ENCODE measurements at regions not wholly inside any gene's neighbourhood (a gene's known extent, or its start where the extent isn't known, plus 50 kb on each side); places are given as distances from the start of the nearest gene placed in this dataset.

DNA sequence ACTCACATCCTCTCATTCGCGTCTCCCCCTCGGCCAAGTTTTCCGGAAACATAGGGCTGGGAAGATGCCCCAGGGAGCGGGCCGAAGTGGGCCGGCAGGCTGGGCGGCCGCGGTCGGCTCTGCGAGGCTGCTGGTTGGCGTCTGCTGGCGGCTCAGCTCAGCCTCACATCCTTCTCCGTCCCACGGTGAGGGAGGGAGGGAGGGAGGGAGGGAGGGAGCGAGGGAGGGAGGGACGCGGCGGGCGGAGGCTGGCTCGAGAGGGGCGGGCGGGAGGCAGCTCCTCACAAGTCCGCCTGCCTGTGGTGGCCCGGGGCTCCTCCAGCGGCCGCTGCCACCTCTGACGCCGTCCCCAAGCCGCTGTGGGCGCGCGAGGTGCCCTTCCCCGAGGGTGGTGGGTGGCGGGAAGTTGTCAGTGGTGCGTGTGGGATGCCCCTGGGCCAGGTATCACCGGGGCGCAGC lies 93.8 kb downstream of the RFLNA start:
- CTCF ChIA-PET: interaction anchor here (0.9 to 1.8 kb wide), 2 partner anchors 8 to 129 kb away, joined by 3 to 54 read pairs; no protein-coding TSS in a partner anchor
- intact Hi-C loops (cut with micrococcal nuclease): loop anchor here (5.0 to 10.0 kb wide), 4 partner anchors 179 to 529 kb away; partner anchors contain the start of gene NCOR2
- Histone ChIP-seq H3K9me2 (replicated peaks; ENCODE audit: low read length) (no peaks in the 10 kb centered on the region), H3K4me1 (ENCODE audit: insufficient read depth, low read length) (peaks cover 75% of the 10 kb centered on the region), H3K4me2 (ENCODE audit: low read length) (peak overlapping the region; percentile 96), H3K9me3 (ENCODE audit: low read length) (no peaks in the 10 kb centered on the region), H3K27ac (ENCODE audit: low read length) (peak overlapping the region; percentile 91), H3K36me3 (ENCODE audit: low read depth, low read length) (peaks cover 13% of the 10 kb centered on the region), H2AFZ (ENCODE audit: low read length) (peak overlapping the region; percentile 40; the same call in 1 of the 2 replicates), H3K79me2 (ENCODE audit: low read length) (peaks cover 68% of the 10 kb centered on the region), H4K20me1 (ENCODE audit: low read length) (no peaks in the 10 kb centered on the region), H3K9ac (ENCODE audit: low read length) (peak overlapping the region; percentile 89), H3K27me3 (ENCODE audit: low read length) (no peaks in the 10 kb centered on the region), H3K4me3 (ENCODE audit: low read length) (peak overlapping the region; percentile 90), H3F3A (ENCODE audit: low read length, unreplicated experiment) (no peaks in the 10 kb centered on the region)
- BruUV-seq (replicated peaks): no TSS peak
- no peak for TF ChIP-seq EZH2phosphoT487 (IDR thresholded peaks at IDR 0.05; ENCODE audit: borderline replicate concordance, low read length)
- TF ChIP-seq EZH2 (IDR thresholded peaks at IDR 0.05; ENCODE audit: low read length, unreplicated experiment): no peak
- TF ChIP-seq, protein P1, sequence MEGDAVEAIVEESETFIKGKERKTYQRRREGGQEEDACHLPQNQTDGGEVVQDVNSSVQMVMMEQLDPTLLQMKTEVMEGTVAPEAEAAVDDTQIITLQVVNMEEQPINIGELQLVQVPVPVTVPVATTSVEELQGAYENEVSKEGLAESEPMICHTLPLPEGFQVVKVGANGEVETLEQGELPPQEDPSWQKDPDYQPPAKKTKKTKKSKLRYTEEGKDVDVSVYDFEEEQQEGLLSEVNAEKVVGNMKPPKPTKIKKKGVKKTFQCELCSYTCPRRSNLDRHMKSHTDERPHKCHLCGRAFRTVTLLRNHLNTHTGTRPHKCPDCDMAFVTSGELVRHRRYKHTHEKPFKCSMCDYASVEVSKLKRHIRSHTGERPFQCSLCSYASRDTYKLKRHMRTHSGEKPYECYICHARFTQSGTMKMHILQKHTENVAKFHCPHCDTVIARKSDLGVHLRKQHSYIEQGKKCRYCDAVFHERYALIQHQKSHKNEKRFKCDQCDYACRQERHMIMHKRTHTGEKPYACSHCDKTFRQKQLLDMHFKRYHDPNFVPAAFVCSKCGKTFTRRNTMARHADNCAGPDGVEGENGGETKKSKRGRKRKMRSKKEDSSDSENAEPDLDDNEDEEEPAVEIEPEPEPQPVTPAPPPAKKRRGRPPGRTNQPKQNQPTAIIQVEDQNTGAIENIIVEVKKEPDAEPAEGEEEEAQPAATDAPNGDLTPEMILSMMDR (conservative IDR thresholded peaks at IDR 0.05; ENCODE audit: low read depth, low read length): no peak
- POLR2A ChIA-PET (ENCODE audit: unreplicated experiment): interaction anchor here (0.7 to 1.9 kb wide), 3 partner anchors 8 to 529 kb away, joined by 3 to 15 read pairs (median 4); no protein-coding TSS in a partner anchor
- peak; percentile 28 for ATAC-seq
- peak; percentile 79 for DNase-seq

DNA sequence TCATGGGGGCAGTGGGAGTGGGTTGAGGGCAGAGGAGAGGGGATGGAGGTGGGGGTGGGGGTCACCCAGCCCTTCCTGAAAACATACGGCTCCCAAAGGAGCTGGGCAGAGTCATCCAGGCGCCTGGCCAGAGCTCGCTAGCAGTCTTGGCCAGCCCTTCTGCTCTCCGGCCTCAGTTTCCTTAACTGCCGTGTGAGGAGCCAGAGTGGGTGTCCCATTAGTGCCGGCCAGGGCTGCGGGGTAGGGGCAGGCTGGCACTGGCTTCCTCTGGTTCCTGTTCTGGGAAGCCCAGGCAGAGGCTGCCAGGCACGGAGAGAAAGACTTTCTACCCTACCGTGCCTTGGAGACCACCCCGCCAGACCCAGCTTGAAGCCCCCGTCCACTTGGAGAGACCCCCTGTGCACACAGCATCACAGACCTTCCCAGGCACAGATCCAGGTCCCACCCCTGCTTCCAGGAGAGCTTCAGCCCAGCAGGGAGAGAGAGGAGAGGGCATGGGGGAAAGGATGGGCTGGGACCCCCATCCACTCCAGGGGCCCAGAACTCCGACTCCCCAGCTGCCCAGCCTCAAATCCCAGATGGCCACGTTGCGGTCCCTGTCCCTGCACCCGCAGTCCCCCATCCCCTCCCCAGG lies 93.3 kb downstream of the RFLNA start:
- Histone ChIP-seq H3K27me3 (ENCODE audit: low read length) (no peaks in the 10 kb centered on the region), H3K79me2 (ENCODE audit: low read length) (peaks cover 74% of the 10 kb centered on the region), H3K9me3 (ENCODE audit: low read length) (no peaks in the 10 kb centered on the region), H3K4me1 (ENCODE audit: insufficient read depth, low read length) (peaks cover 75% of the 10 kb centered on the region), H3K9me2 (replicated peaks; ENCODE audit: low read length) (no peaks in the 10 kb centered on the region), H3K4me2 (ENCODE audit: low read length) (peak overlapping the region; percentile 92), H2AFZ (ENCODE audit: low read length) (no peak overlapping the region), H3K4me3 (ENCODE audit: low read length) (peak overlapping the region; percentile 90), H4K20me1 (ENCODE audit: low read length) (no peaks in the 10 kb centered on the region), H3K9ac (ENCODE audit: low read length) (peak overlapping the region; percentile 89), H3K27ac (ENCODE audit: low read length) (peak overlapping the region; percentile 72), H3K36me3 (ENCODE audit: low read depth, low read length) (peaks cover 19% of the 10 kb centered on the region), H3F3A (ENCODE audit: low read length, unreplicated experiment) (no peaks in the 10 kb centered on the region)
- TSS peak; percentile 64 for BruUV-seq (replicated peaks)
- POLR2A ChIA-PET (ENCODE audit: unreplicated experiment): interaction anchor here (0.7 to 1.9 kb wide), 3 partner anchors 8 to 530 kb away, joined by 3 to 15 read pairs (median 4); no protein-coding TSS in a partner anchor
- intact Hi-C loops (cut with micrococcal nuclease): loop anchor here (5.0 to 10.0 kb wide), 4 partner anchors 179 to 529 kb away; partner anchors contain the start of gene NCOR2
- TF ChIP-seq, protein P1 (conservative IDR thresholded peaks at IDR 0.05; ENCODE audit: low read depth, low read length): no peak
- no peak for TF ChIP-seq EZH2phosphoT487 (IDR thresholded peaks at IDR 0.05; ENCODE audit: borderline replicate concordance, low read length)
- no peak for TF ChIP-seq EZH2 (IDR thresholded peaks at IDR 0.05; ENCODE audit: low read length, unreplicated experiment)
- no peak for DNase-seq
- CTCF ChIA-PET: interaction anchor here (0.9 to 1.8 kb wide), 2 partner anchors 8 to 130 kb away, joined by 3 to 54 read pairs; no protein-coding TSS in a partner anchor
- no peak for ATAC-seq

DNA sequence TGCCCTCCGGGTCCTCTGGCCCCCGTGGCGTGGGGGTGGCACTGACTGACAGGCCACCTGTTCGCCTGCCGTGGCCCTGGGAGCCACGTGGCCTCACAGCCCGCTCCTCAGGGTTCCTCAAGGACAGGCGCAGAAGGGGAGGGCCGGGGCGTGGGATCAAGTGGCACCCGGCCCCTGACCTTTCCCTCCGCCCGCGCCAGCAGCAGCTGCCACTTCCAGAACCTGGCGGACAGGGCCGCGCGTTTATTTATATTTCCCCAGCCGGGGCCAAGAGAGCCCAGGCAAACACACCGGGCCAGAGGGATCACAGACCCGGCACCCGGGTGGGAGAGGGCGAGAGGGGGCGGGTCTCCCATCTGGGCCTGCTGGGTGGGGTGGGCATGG lies 92.6 kb downstream of the RFLNA start:
- Histone ChIP-seq H2AFZ (ENCODE audit: low read length) (no peak overlapping the region), H3K36me3 (ENCODE audit: low read depth, low read length) (peaks cover 25% of the 10 kb centered on the region), H3K27me3 (ENCODE audit: low read length) (no peaks in the 10 kb centered on the region), H3K9me2 (replicated peaks; ENCODE audit: low read length) (no peaks in the 10 kb centered on the region), H3K4me1 (ENCODE audit: insufficient read depth, low read length) (peaks cover 75% of the 10 kb centered on the region), H3K9ac (ENCODE audit: low read length) (peak overlapping the region; percentile 89), H3K9me3 (ENCODE audit: low read length) (no peaks in the 10 kb centered on the region), H4K20me1 (ENCODE audit: low read length) (no peaks in the 10 kb centered on the region), H3F3A (ENCODE audit: low read length, unreplicated experiment) (peaks cover 5% of the 10 kb centered on the region), H3K4me2 (ENCODE audit: low read length) (peak overlapping the region; percentile 92), H3K79me2 (ENCODE audit: low read length) (peaks cover 80% of the 10 kb centered on the region), H3K27ac (ENCODE audit: low read length) (peak overlapping the region; percentile 72), H3K4me3 (ENCODE audit: low read length) (peak overlapping the region; percentile 90)
- ChIA-PET POLR2A (ENCODE audit: unreplicated experiment) (no interaction called here), CTCF (no interaction called here)
- DNase-seq: no peak
- intact Hi-C loops (cut with micrococcal nuclease): loop anchor here (5.0 to 10.0 kb wide), 4 partner anchors 180 to 530 kb away; partner anchors contain the start of gene NCOR2
- no peak for ATAC-seq
- TF ChIP-seq, protein P1 (conservative IDR thresholded peaks at IDR 0.05; ENCODE audit: low read depth, low read length): no peak
- TF ChIP-seq EZH2 (IDR thresholded peaks at IDR 0.05; ENCODE audit: low read length, unreplicated experiment) (no peak), EZH2phosphoT487 (IDR thresholded peaks at IDR 0.05; ENCODE audit: borderline replicate concordance, low read length) (no peak)
- BruUV-seq (replicated peaks): no TSS peak

All from PC-3 (cell line).